ENCODE measurements at regions not wholly inside any gene's neighbourhood (a gene's known extent, or its start where the extent isn't known, plus 50 kb on each side); places are given as distances from the start of the nearest gene placed in this dataset.
A peak's percentile ranks its signal among the peaks of the same experiment; 100 is the strongest.

GRCh38 chr14:86013641-86014040 lies 483.7 kb downstream of the FLRT2 start:
- peak; percentile 46 to 48 for DNase-seq (ENCODE audit: low read depth in 2 of 2)

- no peak for DNase-seq (ENCODE audit: low read depth in 2 of 2)
Measured at GRCh38 chr14:86012461-86012860, 482.5 kb downstream of the FLRT2 start.

- no peak for DNase-seq (ENCODE audit: low read depth in 2 of 2)
Measured at GRCh38 chr14:86003998-86004397, 474.1 kb downstream of the FLRT2 start.

- no peak for DNase-seq (ENCODE audit: low read depth in 2 of 2)
Measured at GRCh38 chr14:85996551-85996950, 466.6 kb downstream of the FLRT2 start.

- DNase-seq (ENCODE audit: low read depth in 2 of 2), result no peak
Measured at GRCh38 chr14:85991156-85991555, 461.2 kb downstream of the FLRT2 start.

GRCh38 chr14:85987907-85988306 lies 458.0 kb downstream of the FLRT2 start:
- DNase-seq (ENCODE audit: low read depth in 2 of 2), result no peak

- no peak for DNase-seq (ENCODE audit: low read depth in 2 of 2)
Measured at GRCh38 chr14:85987292-85987691, 457.3 kb downstream of the FLRT2 start.

- no peak for DNase-seq (ENCODE audit: low read depth in 2 of 2)
Measured at GRCh38 chr14:85978582-85979250, 448.8 kb downstream of the FLRT2 start.

- no peak for DNase-seq (ENCODE audit: low read depth in 2 of 2)
Measured at GRCh38 chr14:85974602-85975001, 444.7 kb downstream of the FLRT2 start.

- DNase-seq (ENCODE audit: low read depth in 2 of 2), result no peak
Measured at GRCh38 chr14:85963486-85963885, 433.5 kb downstream of the FLRT2 start.

- no peak for DNase-seq (ENCODE audit: low read depth in 2 of 2)
Measured at GRCh38 chr14:85960756-85961155, 430.8 kb downstream of the FLRT2 start.

GRCh38 chr14:85959063-85959462 lies 429.1 kb downstream of the FLRT2 start:
- no peak for DNase-seq (ENCODE audit: low read depth in 2 of 2)

- no peak for DNase-seq (ENCODE audit: low read depth in 2 of 2)
Measured at GRCh38 chr14:85958069-85958468, 428.1 kb downstream of the FLRT2 start.

- no peak for DNase-seq (ENCODE audit: low read depth in 2 of 2)
Measured at GRCh38 chr14:85953265-85953664, 423.3 kb downstream of the FLRT2 start.

- no peak for DNase-seq (ENCODE audit: low read depth in 2 of 2)
Measured at GRCh38 chr14:85948153-85948552, 418.2 kb downstream of the FLRT2 start.

GRCh38 chr14:85947461-85948139 lies 417.7 kb downstream of the FLRT2 start:
- DNase-seq (ENCODE audit: low read depth in 2 of 2), result no peak

- no peak for DNase-seq (ENCODE audit: low read depth in 2 of 2)
Measured at GRCh38 chr14:85943192-85943591, 413.2 kb downstream of the FLRT2 start.

- peak in 1 of 2 experiments; percentile 1 for DNase-seq (ENCODE audit: low read depth in 2 of 2)
Measured at GRCh38 chr14:85934886-85935254, 404.9 kb downstream of the FLRT2 start.

GRCh38 chr14:85934123-85934885 lies 404.4 kb downstream of the FLRT2 start:
- no peak for DNase-seq (ENCODE audit: low read depth in 2 of 2)

GRCh38 chr14:85921241-85921640 lies 391.3 kb downstream of the FLRT2 start:
- no peak for DNase-seq (ENCODE audit: low read depth in 2 of 2)

- DNase-seq (ENCODE audit: low read depth in 2 of 2), result no peak
Measured at GRCh38 chr14:85917716-85918115, 387.8 kb downstream of the FLRT2 start.

GRCh38 chr14:85915711-85916110 lies 385.8 kb downstream of the FLRT2 start:
- DNase-seq (ENCODE audit: low read depth in 2 of 2), result no peak

- DNase-seq (ENCODE audit: low read depth in 2 of 2), result no peak
Measured at GRCh38 chr14:85912141-85912540, 382.2 kb downstream of the FLRT2 start.

Data from fibroblast of skin of left quadriceps (primary cell).